NCI-H774 (cell line): ENCODE measurements at regions not wholly inside any gene's neighbourhood (a gene's known extent, or its start where the extent isn't known, plus 50 kb on each side); places are given as distances from the start of the nearest gene placed in this dataset.

Experiments
- DNase-seq: peaks from one replicate; lab custom pipeline; 2025; lab: John Stamatoyannopoulos, UW

GRCh38 chr13:34247596-34247995 lies 429.6 kb downstream of the RFC3 start:
- no peak for DNase-seq

GRCh38 chr13:34249546-34250039 lies 431.6 kb downstream of the RFC3 start:
- no peak for DNase-seq

- DNase-seq = no peak
These were observed 432.3 kb downstream of the RFC3 start for GRCh38 chr13:34250151-34250670.

- DNase-seq = no peak
These were observed 436.4 kb downstream of the RFC3 start for GRCh38 chr13:34254366-34254765.

GRCh38 chr13:34255711-34256110 lies 437.8 kb downstream of the RFC3 start:
- DNase-seq = no peak

- DNase-seq = no peak
These were observed 438.3 kb downstream of the RFC3 start for GRCh38 chr13:34256236-34256635.

GRCh38 chr13:34257966-34258365 lies 440.0 kb downstream of the RFC3 start:
- DNase-seq = no peak

GRCh38 chr13:34258646-34259386 lies 440.9 kb downstream of the RFC3 start:
- no peak for DNase-seq

- DNase-seq = no peak
These were observed 445.7 kb downstream of the RFC3 start for GRCh38 chr13:34263681-34264080.

GRCh38 chr13:34265046-34265679 lies 447.2 kb downstream of the RFC3 start:
- no peak for DNase-seq

GRCh38 chr13:34276764-34277163 lies 458.8 kb downstream of the RFC3 start:
- DNase-seq = no peak

GRCh38 chr13:34277936-34278335 lies 460.0 kb downstream of the RFC3 start:
- DNase-seq = no peak

GRCh38 chr13:34278780-34279179 lies 460.8 kb downstream of the RFC3 start:
- no peak for DNase-seq

GRCh38 chr13:34290661-34291060 lies 472.7 kb downstream of the RFC3 start:
- DNase-seq = no peak

- peak; percentile 19 for DNase-seq
These were observed 476.7 kb downstream of the RFC3 start for GRCh38 chr13:34294483-34295129.

GRCh38 chr13:34300559-34300958 lies 482.6 kb downstream of the RFC3 start:
- no peak for DNase-seq

GRCh38 chr13:34302596-34302995 lies 484.6 kb downstream of the RFC3 start:
- no peak for DNase-seq

GRCh38 chr13:34303346-34303745 lies 485.4 kb downstream of the RFC3 start:
- no peak for DNase-seq

- no peak for DNase-seq
These were observed 489.7 kb downstream of the RFC3 start for GRCh38 chr13:34307607-34308006.

GRCh38 chr13:34308725-34309124 lies 490.8 kb downstream of the RFC3 start:
- no peak for DNase-seq

- no peak for DNase-seq
These were observed 492.6 kb downstream of the RFC3 start for GRCh38 chr13:34310539-34310938.

GRCh38 chr13:34311251-34311650 lies 493.3 kb downstream of the RFC3 start:
- DNase-seq = no peak

GRCh38 chr13:34312578-34312977 lies 494.6 kb downstream of the RFC3 start:
- DNase-seq = no peak
